ENCODE measurements at regions not wholly inside any gene's neighbourhood (a gene's known extent, or its start where the extent isn't known, plus 50 kb on each side); places are given as distances from the start of the nearest gene placed in this dataset.
"Not testable (repeated sequence)": the region's sequence is repeated elsewhere in the genome, so short reads cannot be mapped to it uniquely, and the experiment has no call there.

DNA sequence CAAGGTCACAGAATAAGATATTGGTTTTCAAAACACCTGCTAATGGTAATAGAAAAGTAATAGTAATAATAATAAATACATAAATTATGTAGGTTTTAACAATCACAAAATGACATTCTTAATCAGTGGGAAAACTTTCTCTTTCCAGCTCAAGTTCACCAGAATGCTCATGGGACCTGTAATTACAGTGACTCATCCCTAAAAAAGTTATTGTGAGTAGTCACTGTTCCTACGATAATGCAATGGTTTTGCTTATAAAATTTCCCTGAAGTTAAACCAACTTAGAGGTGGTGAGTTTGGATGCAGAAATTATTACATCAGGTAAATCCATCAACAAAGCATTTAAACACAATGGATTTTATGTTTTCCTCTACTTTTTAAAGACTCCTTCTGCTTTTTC is 502.3 kb downstream of the PID1 start:
- no peaks in the 10 kb centered on the region for H3K4me1 ChIP-seq (ENCODE audit: insufficient read depth, low read length)
- no peak for ATAC-seq
- ChIA-PET POLR2A (no interaction called here), CTCF (ENCODE audit: low intra/inter-chr PET ratio, low total read pairs) (no interaction called here)
- no peak overlapping the region for H3K9ac ChIP-seq (ENCODE audit: insufficient read depth, low read depth, low read length)
- no peaks in the 10 kb centered on the region for H3K27me3 ChIP-seq (ENCODE audit: control insufficient read depth in 1 of 2, insufficient read depth in 2 of 2, low read length in 2 of 2)
- BruUV-seq (replicated peaks) = no TSS peak
- H3K79me2 ChIP-seq (ENCODE audit: insufficient read depth, low read length) = no peaks in the 10 kb centered on the region
- 65% methylated on average over 1 of the region's 1 CpG for WGBS (ENCODE audit: low lambda C conversion rate)
- H3K36me3 ChIP-seq (replicated peaks in 1 of 2; ENCODE audit: control insufficient read depth in 1 of 2, insufficient read depth in 2 of 2, low read length in 2 of 2) = no peaks in the 10 kb centered on the region
- H3K9me3 ChIP-seq (ENCODE audit: low read length) = peaks cover 92% of the 10 kb centered on the region
- no peak for FAIRE-seq
- H3K27ac ChIP-seq (ENCODE audit: extremely low read length, insufficient read depth, low read length) = no peak overlapping the region
- no peak for TF ChIP-seq ELF4 (CRISPR knock-in tag; IDR thresholded peaks at IDR 0.05; ENCODE audit: borderline replicate concordance)
- TF ChIP-seq, protein P1, sequence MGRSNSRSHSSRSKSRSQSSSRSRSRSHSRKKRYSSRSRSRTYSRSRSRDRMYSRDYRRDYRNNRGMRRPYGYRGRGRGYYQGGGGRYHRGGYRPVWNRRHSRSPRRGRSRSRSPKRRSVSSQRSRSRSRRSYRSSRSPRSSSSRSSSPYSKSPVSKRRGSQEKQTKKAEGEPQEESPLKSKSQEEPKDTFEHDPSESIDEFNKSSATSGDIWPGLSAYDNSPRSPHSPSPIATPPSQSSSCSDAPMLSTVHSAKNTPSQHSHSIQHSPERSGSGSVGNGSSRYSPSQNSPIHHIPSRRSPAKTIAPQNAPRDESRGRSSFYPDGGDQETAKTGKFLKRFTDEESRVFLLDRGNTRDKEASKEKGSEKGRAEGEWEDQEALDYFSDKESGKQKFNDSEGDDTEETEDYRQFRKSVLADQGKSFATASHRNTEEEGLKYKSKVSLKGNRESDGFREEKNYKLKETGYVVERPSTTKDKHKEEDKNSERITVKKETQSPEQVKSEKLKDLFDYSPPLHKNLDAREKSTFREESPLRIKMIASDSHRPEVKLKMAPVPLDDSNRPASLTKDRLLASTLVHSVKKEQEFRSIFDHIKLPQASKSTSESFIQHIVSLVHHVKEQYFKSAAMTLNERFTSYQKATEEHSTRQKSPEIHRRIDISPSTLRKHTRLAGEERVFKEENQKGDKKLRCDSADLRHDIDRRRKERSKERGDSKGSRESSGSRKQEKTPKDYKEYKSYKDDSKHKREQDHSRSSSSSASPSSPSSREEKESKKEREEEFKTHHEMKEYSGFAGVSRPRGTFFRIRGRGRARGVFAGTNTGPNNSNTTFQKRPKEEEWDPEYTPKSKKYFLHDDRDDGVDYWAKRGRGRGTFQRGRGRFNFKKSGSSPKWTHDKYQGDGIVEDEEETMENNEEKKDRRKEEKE (IDR thresholded peaks at IDR 0.05) = no peak
- intact Hi-C loops (cut with micrococcal nuclease; ENCODE audit: unreplicated experiment) (no loop called here), in situ Hi-C loops (cut with HindIII; ENCODE audit: extremely low pct_ligation_motif_present, low pct_unique_long_range_greater_than_20kb) (no loop called here)
- H2AFZ ChIP-seq (ENCODE audit: low read length) = no peak overlapping the region
- no peak overlapping the region for H3K4me2 ChIP-seq (ENCODE audit: low read depth, low read length)
- DNase-seq (ENCODE audit: low spot score) = no peak
- no peak overlapping the region for H3K4me3 ChIP-seq (replicated peaks in 1 of 3; ENCODE audit: insufficient read depth in 1 of 3, low read depth in 2 of 3, low read length in 3 of 3)
- H4K20me1 ChIP-seq (ENCODE audit: insufficient read depth, low read length) = no peaks in the 10 kb centered on the region

DNA sequence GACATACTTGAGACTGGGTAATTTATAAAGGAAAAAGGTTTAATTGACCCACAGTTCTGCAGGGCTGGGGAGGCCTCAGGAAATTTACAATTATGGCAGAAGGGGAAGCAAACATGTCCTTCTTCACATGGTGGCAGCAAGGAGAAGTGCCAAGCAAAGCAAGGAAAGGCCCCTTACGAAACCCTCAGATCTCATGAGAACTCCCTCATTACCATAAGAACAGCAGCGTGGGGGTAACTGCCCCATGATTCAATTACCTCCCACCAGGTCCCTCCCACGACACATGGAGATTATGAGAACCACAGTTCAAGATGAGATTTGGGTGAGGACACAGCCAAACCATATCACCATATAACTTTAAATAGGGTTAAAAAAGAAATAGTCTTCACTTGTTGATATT is 502.9 kb downstream of the PID1 start:
- H3K4me1 ChIP-seq (ENCODE audit: insufficient read depth, low read length); H3K79me2 ChIP-seq (ENCODE audit: insufficient read depth, low read length); ATAC-seq; H3K9ac ChIP-seq (ENCODE audit: insufficient read depth, low read depth, low read length); H3K27me3 ChIP-seq (ENCODE audit: control insufficient read depth in 1 of 2, insufficient read depth in 2 of 2, low read length in 2 of 2); H3K27ac ChIP-seq (ENCODE audit: extremely low read length, insufficient read depth, low read length); intact Hi-C loops (cut with micrococcal nuclease; ENCODE audit: unreplicated experiment); H2AFZ ChIP-seq (ENCODE audit: low read length); CTCF ChIA-PET (ENCODE audit: low intra/inter-chr PET ratio, low total read pairs); H3K4me2 ChIP-seq (ENCODE audit: low read depth, low read length); in situ Hi-C loops (cut with HindIII; ENCODE audit: extremely low pct_ligation_motif_present, low pct_unique_long_range_greater_than_20kb); BruUV-seq (replicated peaks); DNase-seq (ENCODE audit: low spot score); H3K36me3 ChIP-seq (replicated peaks in 1 of 2; ENCODE audit: control insufficient read depth in 1 of 2, insufficient read depth in 2 of 2, low read length in 2 of 2); H3K4me3 ChIP-seq (replicated peaks in 1 of 3; ENCODE audit: insufficient read depth in 1 of 3, low read depth in 2 of 3, low read length in 3 of 3); FAIRE-seq; H4K20me1 ChIP-seq (ENCODE audit: insufficient read depth, low read length); POLR2A ChIA-PET: not testable (repeated sequence)
- H3K9me3 ChIP-seq (ENCODE audit: low read length) = peaks cover 92% of the 10 kb centered on the region
- 0% methylated on average over 3 of the region's 3 CpGs for WGBS (ENCODE audit: low lambda C conversion rate)

All from HepG2 (cell line).